GM21360 (cell line): ENCODE measurements at regions not wholly inside any gene's neighbourhood (a gene's known extent, or its start where the extent isn't known, plus 50 kb on each side); places are given as distances from the start of the nearest gene placed in this dataset.
"Not testable (repeated sequence)": the region's sequence is repeated elsewhere in the genome, so short reads cannot be mapped to it uniquely, and the experiment has no call there.

Experiments
- ATAC-seq: cut with Tn5 transposase; IDR thresholded peaks from one replicate; pipeline ENCODE4 v1.9.1; 2021; ENCODE audit warnings: mild to moderate bottlenecking, moderate library complexity; ENCODE audit not compliant: unreplicated experiment

- peak; percentile 89 for ATAC-seq
These were observed 326.4 kb downstream of the DCHS2 start for GRCh38 chr4:154164931-154165839.

GRCh38 chr4:154160519-154161301 is 330.9 kb downstream of the DCHS2 start:
- no peak for ATAC-seq

DNA sequence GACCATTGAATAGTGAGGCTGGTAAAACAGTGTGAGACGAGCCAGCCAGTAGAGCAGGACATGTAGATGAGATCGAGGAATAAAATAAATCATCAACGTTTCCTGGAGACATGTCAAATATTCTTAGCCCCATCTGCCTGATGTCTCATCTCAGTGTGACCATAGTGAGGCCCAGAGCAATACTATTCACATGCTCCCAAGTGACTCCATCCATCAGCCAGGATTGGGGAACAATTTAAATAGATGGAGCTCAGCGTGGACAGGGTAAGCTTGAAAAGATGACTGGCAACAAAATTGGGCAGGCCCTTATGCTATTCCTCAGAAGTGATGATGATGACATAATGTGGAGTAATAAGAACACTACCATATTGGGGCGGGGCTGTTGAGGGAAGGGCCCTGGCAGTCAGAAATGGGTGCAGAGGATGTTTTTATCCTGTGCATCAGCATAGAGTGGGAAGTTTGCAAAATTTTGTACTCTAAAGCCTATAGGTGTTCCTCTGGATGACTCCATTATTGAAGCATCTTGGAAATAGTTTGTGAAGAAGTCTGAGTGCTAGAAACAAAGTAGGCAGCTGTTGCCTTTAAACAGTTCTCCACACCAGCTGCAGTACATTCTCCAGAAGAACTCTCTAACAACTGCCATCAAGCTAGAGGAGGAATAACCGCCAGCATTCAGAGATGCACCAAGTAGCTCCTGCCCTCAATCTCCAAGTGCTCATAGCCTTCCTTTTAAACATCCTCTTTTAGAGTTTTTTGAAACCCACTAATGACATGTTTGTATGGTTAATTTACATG is 333.0 kb downstream of the DCHS2 start:
- no peak for ATAC-seq

- ATAC-seq, result no peak
These were observed 339.1 kb downstream of the DCHS2 start for GRCh38 chr4:154152546-154152945.

- ATAC-seq, result not testable (repeated sequence)
These were observed 342.4 kb downstream of the DCHS2 start for GRCh38 chr4:154149236-154149635.

- no peak for ATAC-seq
These were observed 347.9 kb downstream of the DCHS2 start for GRCh38 chr4:154143720-154144119.

- ATAC-seq, result no peak
These were observed 348.9 kb downstream of the DCHS2 start for GRCh38 chr4:154142664-154143063.

DNA sequence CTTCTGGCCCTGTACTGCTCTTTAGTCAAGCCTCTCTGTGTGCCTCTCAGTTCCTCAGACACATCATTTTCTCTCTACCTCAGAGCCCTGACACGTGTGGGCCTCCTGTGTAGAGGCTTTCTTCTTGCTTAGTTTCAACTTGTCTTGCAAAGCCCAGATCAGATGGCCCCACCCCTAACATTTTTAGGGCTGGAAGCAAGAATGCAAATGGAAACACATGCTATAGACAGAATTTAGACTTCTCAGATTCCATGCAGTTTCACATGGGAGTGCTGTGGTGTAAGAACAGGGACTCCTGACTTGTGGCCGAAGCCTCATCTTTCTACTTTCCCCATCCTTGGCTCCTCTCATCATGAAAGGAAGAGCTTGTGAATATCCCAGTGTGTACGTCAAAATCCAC is 350.7 kb downstream of the DCHS2 start:
- ATAC-seq, result no peak

GRCh38 chr4:154137320-154137905 is 348.5 kb upstream of the SFRP2 start:
- no peak for ATAC-seq

DNA sequence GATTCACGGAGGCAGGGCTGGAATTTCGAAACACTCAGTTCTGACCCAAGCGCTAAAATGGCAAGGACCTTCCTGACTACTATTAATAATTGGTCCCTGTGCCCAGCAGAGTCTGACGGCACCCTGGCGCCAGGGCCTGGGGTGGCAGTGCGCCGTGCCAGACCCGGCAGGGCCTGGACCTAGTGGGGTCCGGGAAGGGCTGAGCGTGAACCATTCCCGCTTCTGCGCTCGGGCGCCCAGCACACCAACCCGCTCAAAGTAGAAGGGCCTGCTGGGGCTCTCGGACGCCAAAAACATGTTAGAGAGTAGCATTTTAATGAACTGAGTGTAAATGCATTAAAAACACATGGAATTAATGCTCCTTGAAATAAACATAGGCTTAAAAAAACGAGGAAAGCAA is 346.7 kb upstream of the SFRP2 start:
- ATAC-seq, result no peak

DNA sequence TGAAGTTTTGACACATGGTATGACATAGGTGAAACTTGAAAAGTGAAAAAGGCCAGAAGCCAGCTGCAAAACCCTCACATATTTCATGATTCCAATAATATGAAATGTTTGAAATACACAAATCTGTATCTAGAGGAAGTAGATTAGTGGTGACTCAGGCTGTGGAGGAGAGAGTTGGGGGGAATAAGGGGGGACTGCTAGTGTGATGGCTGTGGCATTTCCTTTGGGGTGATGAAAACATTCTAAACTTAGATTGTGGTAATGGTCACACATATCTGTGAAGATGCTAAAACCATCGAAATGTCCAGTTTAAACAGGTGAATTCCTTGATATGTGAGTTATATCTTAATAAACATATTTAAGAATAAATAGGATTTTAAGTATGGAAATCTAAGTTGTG is 343.5 kb upstream of the SFRP2 start:
- no peak for ATAC-seq

GRCh38 chr4:154126276-154126675 is 337.4 kb upstream of the SFRP2 start:
- ATAC-seq, result no peak

- no peak for ATAC-seq
These were observed 336.5 kb upstream of the SFRP2 start for GRCh38 chr4:154125340-154125739.

GRCh38 chr4:154124539-154125255 is 335.8 kb upstream of the SFRP2 start:
- ATAC-seq, result no peak

- ATAC-seq, result no peak
These were observed 335.0 kb upstream of the SFRP2 start for GRCh38 chr4:154123897-154124296.

GRCh38 chr4:154120690-154121345 is 331.9 kb upstream of the SFRP2 start:
- no peak for ATAC-seq

DNA sequence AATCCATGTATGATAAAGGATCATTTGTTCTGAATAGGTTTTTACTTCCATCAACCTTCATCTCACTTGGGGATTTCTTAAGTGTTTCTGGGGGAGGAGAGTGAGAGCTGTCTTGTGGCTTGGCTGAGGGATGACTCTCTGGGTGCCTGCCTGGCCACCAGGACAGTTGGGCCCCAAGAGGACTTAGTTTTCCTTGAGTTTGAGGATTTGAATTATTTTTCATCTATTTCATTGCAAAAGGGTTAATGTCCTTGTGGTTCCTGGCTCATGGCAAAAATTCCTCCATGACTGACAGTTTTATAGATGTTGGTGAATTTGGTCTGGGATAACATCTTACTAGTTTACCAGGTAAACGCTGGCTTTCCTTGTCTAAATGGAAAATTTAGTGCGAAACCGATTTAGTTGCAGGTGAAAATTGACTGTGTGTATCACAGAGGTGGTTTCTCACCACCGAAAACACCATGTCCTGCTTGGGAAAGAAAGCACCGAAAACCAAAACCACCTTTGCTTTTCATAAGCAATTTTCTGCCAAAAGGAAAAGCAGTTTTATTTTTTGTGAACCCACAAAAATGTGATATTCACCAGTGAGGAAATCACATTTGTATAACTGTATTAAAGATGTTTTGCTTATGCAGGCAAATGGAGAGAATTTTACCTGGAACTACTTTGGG is 331.3 kb upstream of the SFRP2 start:
- ATAC-seq, result no peak

GRCh38 chr4:154119317-154119716 is 330.4 kb upstream of the SFRP2 start:
- no peak for ATAC-seq

GRCh38 chr4:154117726-154118125 is 328.8 kb upstream of the SFRP2 start:
- not testable (repeated sequence) for ATAC-seq
